22Rv1 (cell line): ENCODE measurements at regions not wholly inside any gene's neighbourhood (a gene's known extent, or its start where the extent isn't known, plus 50 kb on each side); places are given as distances from the start of the nearest gene placed in this dataset.

ENCODE experiments used
- H3K27ac ChIP-seq: fragments of 450-650 bp; 2 replicates; pipeline ENCODE4 v1.5.1; 2017
- ZFX ChIP-seq: fragments of 450-650 bp; IDR thresholded peaks from 2 replicates; pipeline ENCODE4 v1.6.1; 2017; ENCODE audit warnings: antibody characterized with exemption, borderline replicate concordance
- TF ChIP-seq, protein P1 (sequence below): fragments of 450-650 bp; IDR thresholded peaks from 2 replicates; pipeline ENCODE4 v1.5.1; 2017; ENCODE audit warnings: mild to moderate bottlenecking

DNA sequence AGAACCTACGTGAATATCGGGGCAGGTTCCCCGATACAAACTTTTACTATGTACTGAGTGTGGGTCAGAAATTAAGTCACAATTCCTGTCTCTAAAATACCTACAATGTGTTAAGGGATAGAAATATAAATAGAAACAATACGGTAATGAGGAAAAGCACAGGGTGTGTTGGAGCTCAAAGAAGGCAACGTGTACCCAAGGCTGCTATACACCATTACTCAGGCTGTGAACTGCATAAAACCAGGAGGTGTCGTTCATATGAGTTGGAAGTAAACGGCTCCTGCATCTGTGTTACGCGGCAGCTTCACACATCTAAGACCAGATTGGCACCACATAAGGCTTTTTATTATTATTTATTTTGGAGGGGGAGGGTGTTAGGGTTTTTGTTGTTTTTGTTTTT, 50.1 kb upstream of the TRPM3 start:
- H3K27ac ChIP-seq, result no peak overlapping the region
- TF ChIP-seq ZFX, result no peak
- TF ChIP-seq, protein P1, sequence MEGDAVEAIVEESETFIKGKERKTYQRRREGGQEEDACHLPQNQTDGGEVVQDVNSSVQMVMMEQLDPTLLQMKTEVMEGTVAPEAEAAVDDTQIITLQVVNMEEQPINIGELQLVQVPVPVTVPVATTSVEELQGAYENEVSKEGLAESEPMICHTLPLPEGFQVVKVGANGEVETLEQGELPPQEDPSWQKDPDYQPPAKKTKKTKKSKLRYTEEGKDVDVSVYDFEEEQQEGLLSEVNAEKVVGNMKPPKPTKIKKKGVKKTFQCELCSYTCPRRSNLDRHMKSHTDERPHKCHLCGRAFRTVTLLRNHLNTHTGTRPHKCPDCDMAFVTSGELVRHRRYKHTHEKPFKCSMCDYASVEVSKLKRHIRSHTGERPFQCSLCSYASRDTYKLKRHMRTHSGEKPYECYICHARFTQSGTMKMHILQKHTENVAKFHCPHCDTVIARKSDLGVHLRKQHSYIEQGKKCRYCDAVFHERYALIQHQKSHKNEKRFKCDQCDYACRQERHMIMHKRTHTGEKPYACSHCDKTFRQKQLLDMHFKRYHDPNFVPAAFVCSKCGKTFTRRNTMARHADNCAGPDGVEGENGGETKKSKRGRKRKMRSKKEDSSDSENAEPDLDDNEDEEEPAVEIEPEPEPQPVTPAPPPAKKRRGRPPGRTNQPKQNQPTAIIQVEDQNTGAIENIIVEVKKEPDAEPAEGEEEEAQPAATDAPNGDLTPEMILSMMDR, result no peak
